Suprapubic skin (tissue), 3 donors: ENCODE measurements at regions not wholly inside any gene's neighbourhood (a gene's known extent, or its start where the extent isn't known, plus 50 kb on each side); places are given as distances from the start of the nearest gene placed in this dataset.

ENCODE experiments used
- POLR2A ChIP-seq, 2 donors: fragments of 450-650 bp; IDR thresholded peaks; one replicate each; pipeline ENCODE4 v1.6.1; 2017; ENCODE audit warnings: antibody characterized with exemption in 2 of 2, mild to moderate bottlenecking in 2 of 2, moderate library complexity in 2 of 2
- TF ChIP-seq, protein P1 (sequence below), 2 donors: fragments of 200-600 bp in 1 of 2; fragments of 450-650 bp in 1 of 2; sonication (generic) in 1 of 2; IDR thresholded peaks; one replicate each; pipeline ENCODE4 v1.5.1; 2016 to 2019; ENCODE audit warnings: antibody characterized with exemption in 2 of 2, mild to moderate bottlenecking in 1 of 2, moderate library complexity in 1 of 2

- no peak for TF ChIP-seq POLR2A (IDR thresholded peaks at IDR 0.05)
- TF ChIP-seq, protein P1, sequence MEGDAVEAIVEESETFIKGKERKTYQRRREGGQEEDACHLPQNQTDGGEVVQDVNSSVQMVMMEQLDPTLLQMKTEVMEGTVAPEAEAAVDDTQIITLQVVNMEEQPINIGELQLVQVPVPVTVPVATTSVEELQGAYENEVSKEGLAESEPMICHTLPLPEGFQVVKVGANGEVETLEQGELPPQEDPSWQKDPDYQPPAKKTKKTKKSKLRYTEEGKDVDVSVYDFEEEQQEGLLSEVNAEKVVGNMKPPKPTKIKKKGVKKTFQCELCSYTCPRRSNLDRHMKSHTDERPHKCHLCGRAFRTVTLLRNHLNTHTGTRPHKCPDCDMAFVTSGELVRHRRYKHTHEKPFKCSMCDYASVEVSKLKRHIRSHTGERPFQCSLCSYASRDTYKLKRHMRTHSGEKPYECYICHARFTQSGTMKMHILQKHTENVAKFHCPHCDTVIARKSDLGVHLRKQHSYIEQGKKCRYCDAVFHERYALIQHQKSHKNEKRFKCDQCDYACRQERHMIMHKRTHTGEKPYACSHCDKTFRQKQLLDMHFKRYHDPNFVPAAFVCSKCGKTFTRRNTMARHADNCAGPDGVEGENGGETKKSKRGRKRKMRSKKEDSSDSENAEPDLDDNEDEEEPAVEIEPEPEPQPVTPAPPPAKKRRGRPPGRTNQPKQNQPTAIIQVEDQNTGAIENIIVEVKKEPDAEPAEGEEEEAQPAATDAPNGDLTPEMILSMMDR (IDR thresholded peaks at IDR 0.05), result no peak
Measured at GRCh38 chr15:100753503-100753902, 126.1 kb upstream of the ALDH1A3 start.
